Neural progenitor cell (in vitro differentiated cells): ENCODE measurements at regions not wholly inside any gene's neighbourhood (a gene's known extent, or its start where the extent isn't known, plus 50 kb on each side); places are given as distances from the start of the nearest gene placed in this dataset.

Experiments used
- CTCF ChIP-seq: fragments of 200-600 bp; sonication (generic); IDR thresholded peaks from 2 replicates; pipeline ENCODE4 v1.5.1; 2017; ENCODE audit warnings: antibody characterized with exemption, mild to moderate bottlenecking
- EZH2phosphoT487 ChIP-seq: fragments of 200-600 bp; sonication (generic); IDR thresholded peaks from 2 replicates; pipeline ENCODE4 v1.6.1; 2017; ENCODE audit warnings: antibody characterized with exemption

DNA sequence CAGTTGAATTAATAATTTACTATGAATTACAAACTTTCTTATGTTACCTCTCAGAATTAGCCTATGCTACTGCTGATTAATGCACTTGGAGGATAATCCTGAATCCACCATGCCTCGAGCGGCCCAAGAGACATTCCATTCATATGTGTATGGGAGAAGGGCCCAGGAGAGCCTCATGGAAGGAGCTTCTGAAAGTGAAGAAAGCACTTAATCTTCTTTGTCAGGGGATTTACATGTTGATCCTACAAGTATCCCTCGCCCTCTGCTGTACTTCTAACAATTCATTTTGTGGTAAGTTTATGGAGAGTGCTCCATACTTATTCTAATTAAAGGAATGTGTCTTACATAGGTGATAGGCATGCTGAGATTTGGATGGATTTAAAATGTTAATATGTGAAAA, 1189.1 kb upstream of the NXPH2 start:
- TF ChIP-seq CTCF (no peak), EZH2phosphoT487 (no peak)
